ENCODE measurements at regions not wholly inside any gene's neighbourhood (a gene's known extent, or its start where the extent isn't known, plus 50 kb on each side); places are given as distances from the start of the nearest gene placed in this dataset.
"Not testable (repeated sequence)": the region's sequence is repeated elsewhere in the genome, so short reads cannot be mapped to it uniquely, and the experiment has no call there.

GRCh38 chr21:31819692-31820091 lies 53.1 kb upstream of the HUNK start:
- not testable (repeated sequence) for H3K9me3 ChIP-seq (ENCODE audit: control insufficient read depth in 2 of 2, low read length in 2 of 2); H3K4me3 ChIP-seq (ENCODE audit: low read length in 2 of 2); H3K27ac ChIP-seq (ENCODE audit: low read length); H3K36me3 ChIP-seq (ENCODE audit: control insufficient read depth in 2 of 2, insufficient read depth in 2 of 2, low read length in 2 of 2); H3K9ac ChIP-seq (ENCODE audit: low read length in 2 of 2); H3K4me1 ChIP-seq (ENCODE audit: control insufficient read depth, insufficient read depth, low read length); H3K27me3 ChIP-seq (ENCODE audit: control insufficient read depth in 1 of 2, insufficient read depth in 2 of 2, low read length in 2 of 2)

GRCh38 chr21:31814356-31814755 lies 58.5 kb upstream of the HUNK start:
- not testable (repeated sequence) for H3K9me3 ChIP-seq (ENCODE audit: control insufficient read depth in 2 of 2, low read length in 2 of 2); H3K36me3 ChIP-seq (ENCODE audit: control insufficient read depth in 2 of 2, insufficient read depth in 2 of 2, low read length in 2 of 2); H3K27ac ChIP-seq (ENCODE audit: low read length); H3K4me1 ChIP-seq (ENCODE audit: control insufficient read depth, insufficient read depth, low read length); H3K9ac ChIP-seq (ENCODE audit: low read length in 2 of 2); H3K4me3 ChIP-seq (ENCODE audit: low read length in 2 of 2); H3K27me3 ChIP-seq (ENCODE audit: control insufficient read depth in 1 of 2, insufficient read depth in 2 of 2, low read length in 2 of 2)

- Histone ChIP-seq H3K4me3 (ENCODE audit: low read length in 2 of 2) (no peak overlapping the region), H3K9ac (ENCODE audit: low read length in 2 of 2) (no peak overlapping the region), H3K27me3 (ENCODE audit: control insufficient read depth in 1 of 2, insufficient read depth in 2 of 2, low read length in 2 of 2) (no peaks in the 10 kb centered on the region), H3K36me3 (ENCODE audit: control insufficient read depth in 2 of 2, insufficient read depth in 2 of 2, low read length in 2 of 2) (no peaks in the 10 kb centered on the region), H3K27ac (ENCODE audit: low read length) (no peak overlapping the region), H3K9me3 (ENCODE audit: control insufficient read depth in 2 of 2, low read length in 2 of 2) (no peaks in the 10 kb centered on the region), H3K4me1 (ENCODE audit: control insufficient read depth, insufficient read depth, low read length) (no peaks in the 10 kb centered on the region)
Measured at GRCh38 chr21:31813862-31814261, 59.0 kb upstream of the HUNK start.

GRCh38 chr21:31804008-31804394 lies 68.8 kb upstream of the HUNK start:
- H3K9me3 ChIP-seq (ENCODE audit: control insufficient read depth in 2 of 2, low read length in 2 of 2), result peaks cover 0 to 2% of the 10 kb centered on the region in 2 donors
- H3K4me1 ChIP-seq (ENCODE audit: control insufficient read depth, insufficient read depth, low read length), result no peaks in the 10 kb centered on the region
- H3K27me3 ChIP-seq (ENCODE audit: control insufficient read depth in 1 of 2, insufficient read depth in 2 of 2, low read length in 2 of 2), result peaks cover 2 to 15% of the 10 kb centered on the region in 2 donors
- no peak overlapping the region for H3K4me3 ChIP-seq (ENCODE audit: low read length in 2 of 2)
- H3K36me3 ChIP-seq (ENCODE audit: control insufficient read depth in 2 of 2, insufficient read depth in 2 of 2, low read length in 2 of 2), result no peaks in the 10 kb centered on the region
- H3K27ac ChIP-seq (ENCODE audit: low read length), result no peak overlapping the region
- H3K9ac ChIP-seq (ENCODE audit: low read length in 2 of 2), result no peak overlapping the region

DNA sequence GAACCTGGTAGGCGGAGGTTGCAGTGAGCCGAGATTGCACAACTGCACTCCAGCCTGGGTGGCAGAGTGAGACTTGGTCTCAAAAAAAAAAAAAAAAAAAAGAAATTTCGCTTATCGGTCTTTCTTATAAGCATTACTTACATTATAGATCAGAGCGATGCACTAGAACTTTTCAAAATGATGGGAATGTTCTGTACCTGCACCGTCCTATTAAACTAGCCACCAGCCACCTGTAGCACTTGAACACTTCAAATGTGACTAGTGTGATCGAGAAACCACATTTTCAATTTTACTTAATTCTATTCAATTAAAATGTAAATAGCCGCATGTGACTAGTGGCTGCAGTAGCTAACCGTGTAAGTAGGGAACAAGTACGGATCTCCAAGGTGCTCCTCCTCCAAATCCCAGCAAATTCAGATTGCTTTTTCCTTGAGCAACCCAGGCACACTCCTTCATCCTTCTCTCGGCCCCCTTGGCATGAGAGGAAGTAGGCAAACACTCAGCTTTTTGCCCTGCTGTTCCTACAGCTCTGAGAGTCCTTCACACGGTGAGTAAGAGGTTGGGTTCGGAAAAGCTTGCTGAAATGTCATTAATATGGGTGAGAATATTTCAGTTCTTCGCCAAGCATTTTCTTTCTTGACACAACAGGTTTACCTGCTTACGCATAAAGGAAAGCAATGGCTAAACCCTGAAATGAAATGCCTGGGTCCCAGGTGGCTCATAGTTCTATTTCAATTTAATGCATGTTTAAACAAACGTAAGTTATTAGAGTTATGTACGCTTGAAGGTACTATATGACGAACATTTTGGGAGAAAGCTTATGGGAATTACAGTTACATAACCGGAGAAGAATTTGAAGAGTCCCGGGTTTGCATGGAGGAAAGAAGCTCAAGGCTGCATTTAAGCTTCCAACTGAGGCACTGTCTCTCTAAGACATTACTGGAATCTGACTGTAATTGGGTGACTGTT lies 69.5 kb upstream of the HUNK start:
- Histone ChIP-seq H3K9ac (ENCODE audit: low read length in 2 of 2) (no peak overlapping the region), H3K4me1 (ENCODE audit: control insufficient read depth, insufficient read depth, low read length) (no peaks in the 10 kb centered on the region), H3K27me3 (ENCODE audit: control insufficient read depth in 1 of 2, insufficient read depth in 2 of 2, low read length in 2 of 2) (peaks cover 2 to 15% of the 10 kb centered on the region in 2 donors), H3K27ac (ENCODE audit: low read length) (no peak overlapping the region), H3K9me3 (ENCODE audit: control insufficient read depth in 2 of 2, low read length in 2 of 2) (peaks cover 0 to 2% of the 10 kb centered on the region in 2 donors), H3K4me3 (ENCODE audit: low read length in 2 of 2) (no peak overlapping the region), H3K36me3 (ENCODE audit: control insufficient read depth in 2 of 2, insufficient read depth in 2 of 2, low read length in 2 of 2) (no peaks in the 10 kb centered on the region)

DNA sequence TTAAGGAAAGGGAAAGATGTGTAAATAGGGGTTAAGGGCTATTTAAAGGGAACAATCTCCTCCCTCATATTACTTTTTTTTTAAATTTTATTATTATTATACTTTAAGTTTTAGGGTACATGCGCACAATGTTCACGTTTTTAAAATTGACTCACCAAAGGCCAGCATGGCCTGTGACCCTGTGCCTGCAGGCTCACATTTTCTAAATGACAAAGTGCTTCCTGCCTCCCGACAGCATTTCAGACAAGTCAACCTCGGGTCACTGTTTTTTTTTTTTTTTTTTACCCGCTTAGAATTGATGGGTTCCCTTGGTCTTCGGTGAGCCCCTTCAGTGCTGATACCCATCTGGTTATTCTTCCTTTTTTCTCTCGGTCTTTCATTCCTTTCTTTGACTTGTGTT lies 70.4 kb upstream of the SCAF4 start:
- Histone ChIP-seq H3K4me1 (ENCODE audit: control insufficient read depth, insufficient read depth, low read length) (no peaks in the 10 kb centered on the region), H3K9me3 (ENCODE audit: control insufficient read depth in 2 of 2, low read length in 2 of 2) (peaks cover 0 to 2% of the 10 kb centered on the region in 2 donors), H3K9ac (ENCODE audit: low read length in 2 of 2) (no peak overlapping the region), H3K27ac (ENCODE audit: low read length) (no peak overlapping the region), H3K4me3 (ENCODE audit: low read length in 2 of 2) (no peak overlapping the region), H3K27me3 (ENCODE audit: control insufficient read depth in 1 of 2, insufficient read depth in 2 of 2, low read length in 2 of 2) (peaks cover 2 to 15% of the 10 kb centered on the region in 2 donors), H3K36me3 (ENCODE audit: control insufficient read depth in 2 of 2, insufficient read depth in 2 of 2, low read length in 2 of 2) (no peaks in the 10 kb centered on the region)

GRCh38 chr21:31801551-31802219 lies 69.8 kb upstream of the SCAF4 start:
- no peak overlapping the region for H3K27ac ChIP-seq (ENCODE audit: low read length)
- no peak overlapping the region for H3K9ac ChIP-seq (ENCODE audit: low read length in 2 of 2)
- no peak overlapping the region for H3K4me3 ChIP-seq (ENCODE audit: low read length in 2 of 2)
- H3K36me3 ChIP-seq (ENCODE audit: control insufficient read depth in 2 of 2, insufficient read depth in 2 of 2, low read length in 2 of 2), result no peaks in the 10 kb centered on the region
- no peaks in the 10 kb centered on the region for H3K4me1 ChIP-seq (ENCODE audit: control insufficient read depth, insufficient read depth, low read length)
- peaks cover 0 to 2% of the 10 kb centered on the region in 2 donors for H3K9me3 ChIP-seq (ENCODE audit: control insufficient read depth in 2 of 2, low read length in 2 of 2)
- H3K27me3 ChIP-seq (ENCODE audit: control insufficient read depth in 1 of 2, insufficient read depth in 2 of 2, low read length in 2 of 2), result peaks cover 2 to 15% of the 10 kb centered on the region in 2 donors

- peaks cover 2 to 15% of the 10 kb centered on the region in 2 donors for H3K27me3 ChIP-seq (ENCODE audit: control insufficient read depth in 1 of 2, insufficient read depth in 2 of 2, low read length in 2 of 2)
- H3K9ac ChIP-seq (ENCODE audit: low read length in 2 of 2), result no peak overlapping the region
- H3K36me3 ChIP-seq (ENCODE audit: control insufficient read depth in 2 of 2, insufficient read depth in 2 of 2, low read length in 2 of 2), result no peaks in the 10 kb centered on the region
- no peak overlapping the region for H3K4me3 ChIP-seq (ENCODE audit: low read length in 2 of 2)
- no peaks in the 10 kb centered on the region for H3K4me1 ChIP-seq (ENCODE audit: control insufficient read depth, insufficient read depth, low read length)
- no peak overlapping the region for H3K27ac ChIP-seq (ENCODE audit: low read length)
- no peaks in the 10 kb centered on the region for H3K9me3 ChIP-seq (ENCODE audit: control insufficient read depth in 2 of 2, low read length in 2 of 2)
Measured at GRCh38 chr21:31798842-31799704, 67.2 kb upstream of the SCAF4 start.

- Histone ChIP-seq H3K27ac (ENCODE audit: low read length) (no peak overlapping the region), H3K9me3 (ENCODE audit: control insufficient read depth in 2 of 2, low read length in 2 of 2) (no peaks in the 10 kb centered on the region), H3K4me3 (ENCODE audit: low read length in 2 of 2) (no peak overlapping the region), H3K4me1 (ENCODE audit: control insufficient read depth, insufficient read depth, low read length) (no peaks in the 10 kb centered on the region), H3K36me3 (ENCODE audit: control insufficient read depth in 2 of 2, insufficient read depth in 2 of 2, low read length in 2 of 2) (no peaks in the 10 kb centered on the region), H3K27me3 (ENCODE audit: control insufficient read depth in 1 of 2, insufficient read depth in 2 of 2, low read length in 2 of 2) (peaks cover 0 to 5% of the 10 kb centered on the region in 2 donors), H3K9ac (ENCODE audit: low read length in 2 of 2) (no peak overlapping the region)
Measured at GRCh38 chr21:31795992-31796391, 64.1 kb upstream of the SCAF4 start.

DNA sequence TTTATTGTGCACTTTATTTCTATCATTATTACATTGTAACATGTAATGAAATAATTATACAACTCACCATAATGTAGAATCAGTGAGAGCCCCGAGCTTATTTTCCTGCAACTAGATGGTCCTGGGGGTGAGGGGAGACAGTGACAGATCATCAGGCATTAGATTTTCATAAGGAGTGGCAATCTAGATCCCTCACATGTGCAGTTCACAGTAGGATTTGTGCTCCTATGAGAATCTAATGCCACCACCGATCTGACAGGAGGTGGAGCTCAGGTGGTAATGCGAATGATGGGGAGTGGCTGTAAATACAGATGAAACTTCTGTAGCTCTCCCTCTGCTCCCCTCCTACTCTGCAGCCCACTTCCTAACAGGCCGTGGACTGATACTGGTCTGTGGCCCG lies 58.5 kb upstream of the SCAF4 start:
- not testable (repeated sequence) for H3K9ac ChIP-seq (ENCODE audit: low read length in 2 of 2); H3K4me3 ChIP-seq (ENCODE audit: low read length in 2 of 2); H3K4me1 ChIP-seq (ENCODE audit: control insufficient read depth, insufficient read depth, low read length); H3K27me3 ChIP-seq (ENCODE audit: control insufficient read depth in 1 of 2, insufficient read depth in 2 of 2, low read length in 2 of 2); H3K27ac ChIP-seq (ENCODE audit: low read length); H3K36me3 ChIP-seq (ENCODE audit: control insufficient read depth in 2 of 2, insufficient read depth in 2 of 2, low read length in 2 of 2); H3K9me3 ChIP-seq (ENCODE audit: control insufficient read depth in 2 of 2, low read length in 2 of 2)

Data from stomach smooth muscle (tissue), 2 donors.